D721Med (cell line): ENCODE measurements at regions not wholly inside any gene's neighbourhood (a gene's known extent, or its start where the extent isn't known, plus 50 kb on each side); places are given as distances from the start of the nearest gene placed in this dataset.

Experiments
- DNase-seq: peaks from one replicate; pipeline ENCODE4 v3.0.0; 2011; ENCODE audit warnings: low spot score; ENCODE audit not compliant: insufficient read length
- FAIRE-seq: peaks from 2 replicates; lab custom pipeline; 2011; peaks lifted over from hg19 to GRCh38; lab: Jason Lieb, UNC
- CTCF ChIP-seq: IDR thresholded peaks from 2 replicates; pipeline ENCODE4 v1.5.1; 2012; ENCODE audit warnings: mild to moderate bottlenecking, control low read depth; ENCODE audit not compliant: insufficient read depth; ENCODE audit errors: missing control alignments

DNA sequence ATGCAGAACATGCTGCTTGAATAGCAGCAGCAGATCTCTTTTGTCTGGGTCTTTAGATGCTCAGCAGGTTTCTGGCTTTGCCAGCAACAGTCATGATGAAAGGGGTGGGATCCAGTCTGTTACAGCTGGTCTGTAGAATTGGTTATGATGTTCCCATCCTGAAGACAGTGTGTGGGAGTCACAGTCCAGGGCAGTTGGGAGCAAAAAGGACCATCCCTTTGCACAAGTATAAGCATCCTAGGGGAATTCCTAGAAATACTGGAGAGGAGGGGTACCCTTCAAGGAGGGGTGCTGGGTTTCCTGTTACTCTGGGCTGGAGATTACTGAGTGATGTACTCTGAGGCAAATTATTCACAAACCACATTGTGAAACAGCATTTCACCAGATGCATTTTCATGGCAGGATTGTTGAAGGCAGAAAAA, 119.9 kb upstream of the RND3 start:
- no peak for TF ChIP-seq CTCF
- FAIRE-seq (no peak), DNase-seq (no peak)

DNA sequence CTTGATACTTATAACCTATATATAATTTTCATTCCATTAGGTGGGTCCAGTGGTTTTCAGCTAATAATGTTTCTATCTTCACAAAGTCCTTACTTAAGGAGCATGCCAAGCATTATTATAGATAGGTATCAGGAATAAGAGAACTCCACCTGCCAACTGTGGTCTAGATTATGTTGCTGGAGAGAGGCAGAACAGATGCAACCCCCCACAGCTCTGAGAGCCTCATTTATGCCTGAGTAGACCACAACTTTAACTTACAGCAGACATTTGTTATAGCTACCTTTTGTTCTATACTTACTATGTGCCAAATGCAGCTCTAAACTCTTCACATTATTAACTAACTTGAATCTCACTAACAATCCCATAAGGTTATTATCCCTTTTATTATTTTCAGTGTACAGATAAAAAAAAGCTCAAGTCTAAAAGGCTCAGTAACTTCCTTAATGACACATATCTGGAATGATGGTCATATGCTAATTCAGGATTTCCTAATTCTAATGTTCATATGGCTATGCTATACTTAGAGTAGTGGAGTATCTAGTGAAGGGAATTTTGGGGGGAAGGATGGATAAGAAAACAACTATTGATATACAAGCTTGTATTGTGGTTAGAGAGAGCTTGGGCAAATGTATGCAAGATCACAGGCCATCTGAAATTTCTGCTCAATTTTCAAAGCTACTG, 119.1 kb upstream of the RND3 start:
- FAIRE-seq, result no peak
- no peak for TF ChIP-seq CTCF
- no peak for DNase-seq

DNA sequence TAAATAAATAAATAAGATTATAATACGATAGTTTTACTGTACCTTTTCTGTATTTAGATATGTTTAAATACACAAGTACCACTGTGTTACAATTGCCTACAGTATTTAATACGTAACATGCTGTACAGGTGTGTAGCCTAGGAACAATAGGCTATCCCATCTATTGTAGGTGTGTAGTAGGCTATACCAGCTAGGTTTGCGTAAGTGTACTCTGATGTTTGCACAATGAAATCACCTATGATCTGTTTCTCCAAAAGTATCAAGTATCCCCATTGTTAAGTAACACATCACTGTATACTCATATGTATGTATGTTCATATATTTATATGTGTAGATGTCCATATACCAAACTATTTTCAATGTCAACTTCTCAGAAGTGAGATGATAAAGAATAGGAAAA, 118.2 kb upstream of the RND3 start:
- no peak for DNase-seq
- TF ChIP-seq CTCF, result no peak

DNA sequence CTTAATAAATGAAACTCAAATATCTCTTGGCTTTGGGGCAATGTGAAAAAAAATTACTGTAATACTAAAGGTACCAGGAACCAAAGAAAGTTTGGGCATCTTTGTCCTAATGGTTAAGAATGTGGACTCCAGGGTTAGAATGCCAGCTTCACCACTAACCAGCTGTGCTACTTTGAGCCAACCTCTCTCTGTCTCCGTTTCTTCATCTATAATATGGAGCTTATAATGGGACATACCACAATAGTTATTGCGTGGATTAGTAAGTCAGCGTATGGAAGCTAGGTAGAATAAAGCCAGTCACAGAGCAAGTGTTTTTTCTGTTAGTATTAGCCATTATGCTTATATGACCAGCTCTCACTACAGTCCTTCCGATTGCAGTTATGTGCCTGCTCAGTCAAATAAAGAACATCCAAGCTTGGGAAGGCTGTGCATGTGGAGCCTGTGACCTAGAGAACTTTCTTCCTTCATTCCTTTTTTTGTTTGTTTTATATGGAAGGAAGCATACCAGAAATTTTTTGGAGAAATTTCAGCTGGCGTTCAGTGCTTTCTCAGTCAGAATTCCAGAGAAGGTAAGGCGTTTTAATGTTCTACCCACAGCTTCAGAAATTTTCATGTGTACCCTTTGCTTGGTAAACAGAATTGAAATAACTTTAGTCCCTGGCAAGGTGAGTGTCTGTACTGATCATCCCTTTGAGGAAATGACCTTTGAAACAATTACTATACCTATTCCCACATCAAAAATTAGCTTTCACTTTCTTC, 114.0 kb upstream of the RND3 start:
- DNase-seq, result no peak
- no peak for FAIRE-seq
- no peak for TF ChIP-seq CTCF

More for the DNA sequence above, 118.2 kb upstream of the RND3 start:
- FAIRE-seq, result no peak

GRCh38 chr2:150599889-150600288, 112.4 kb upstream of the RND3 start:
- DNase-seq, result no peak
- TF ChIP-seq CTCF, result no peak
- FAIRE-seq, result no peak

DNA sequence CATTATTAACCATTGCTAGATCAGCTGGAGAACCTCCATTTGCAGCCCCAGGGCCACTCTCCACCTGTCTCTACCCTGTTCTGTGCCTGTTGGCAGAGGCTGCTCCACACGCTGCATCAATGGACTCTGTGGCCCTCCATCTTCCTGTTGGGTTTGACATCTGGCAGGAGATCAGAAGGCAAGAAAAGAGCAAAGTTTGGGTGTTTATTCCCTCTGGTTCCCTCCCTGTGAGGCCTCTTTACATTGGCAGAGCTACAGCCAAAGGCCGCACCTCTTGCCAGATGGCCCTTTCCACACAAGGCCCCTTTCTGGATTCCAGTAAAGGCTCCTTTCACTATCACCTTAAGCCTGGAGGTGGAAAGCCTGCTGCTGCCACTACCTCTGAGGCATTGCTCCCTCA, 110.9 kb upstream of the RND3 start:
- FAIRE-seq, result no peak
- TF ChIP-seq CTCF, result no peak
- no peak for DNase-seq
